GM12875 (cell line): ENCODE measurements at regions not wholly inside any gene's neighbourhood (a gene's known extent, or its start where the extent isn't known, plus 50 kb on each side); places are given as distances from the start of the nearest gene placed in this dataset.

Source experiments
- H3K4me3 ChIP-seq: one replicate; pipeline ENCODE4 v1.5.1; 2011; ENCODE audit warnings: low read depth, low read length, control low read depth
- CTCF ChIP-seq: IDR thresholded peaks from 2 replicates; pipeline ENCODE4 v1.5.1; 2011; ENCODE audit warnings: low read depth, mild to moderate bottlenecking, control low read depth, inconsistent platforms, low read length, moderate library complexity, borderline replicate concordance; ENCODE audit not compliant: insufficient read depth

GRCh38 chr3:18127174-18127858 is 297.8 kb downstream of the SATB1 start:
- no peak for TF ChIP-seq CTCF
- no peak overlapping the region for H3K4me3 ChIP-seq

GRCh38 chr3:18126772-18127171 is 298.4 kb downstream of the SATB1 start:
- TF ChIP-seq CTCF: no peak
- no peak overlapping the region for H3K4me3 ChIP-seq

- TF ChIP-seq CTCF: no peak
- no peak overlapping the region for H3K4me3 ChIP-seq
These were observed 300.6 kb downstream of the SATB1 start for GRCh38 chr3:18124501-18124900.

GRCh38 chr3:18122264-18122663 is 302.9 kb downstream of the SATB1 start:
- TF ChIP-seq CTCF: no peak
- no peak overlapping the region for H3K4me3 ChIP-seq

GRCh38 chr3:18121020-18121419 is 304.1 kb downstream of the SATB1 start:
- H3K4me3 ChIP-seq: no peak overlapping the region
- no peak for TF ChIP-seq CTCF

GRCh38 chr3:18119866-18120265 is 305.3 kb downstream of the SATB1 start:
- no peak overlapping the region for H3K4me3 ChIP-seq
- TF ChIP-seq CTCF: no peak

- no peak for TF ChIP-seq CTCF
- no peak overlapping the region for H3K4me3 ChIP-seq
These were observed 310.2 kb downstream of the SATB1 start for GRCh38 chr3:18114894-18115293.
